HG03196 (cell line): ENCODE measurements at regions not wholly inside any gene's neighbourhood (a gene's known extent, or its start where the extent isn't known, plus 50 kb on each side); places are given as distances from the start of the nearest gene placed in this dataset.

ENCODE experiments used
- ATAC-seq: cut with Tn5 transposase; IDR thresholded peaks from one replicate; pipeline ENCODE4 v1.9.1; 2021; ENCODE audit not compliant: unreplicated experiment

DNA sequence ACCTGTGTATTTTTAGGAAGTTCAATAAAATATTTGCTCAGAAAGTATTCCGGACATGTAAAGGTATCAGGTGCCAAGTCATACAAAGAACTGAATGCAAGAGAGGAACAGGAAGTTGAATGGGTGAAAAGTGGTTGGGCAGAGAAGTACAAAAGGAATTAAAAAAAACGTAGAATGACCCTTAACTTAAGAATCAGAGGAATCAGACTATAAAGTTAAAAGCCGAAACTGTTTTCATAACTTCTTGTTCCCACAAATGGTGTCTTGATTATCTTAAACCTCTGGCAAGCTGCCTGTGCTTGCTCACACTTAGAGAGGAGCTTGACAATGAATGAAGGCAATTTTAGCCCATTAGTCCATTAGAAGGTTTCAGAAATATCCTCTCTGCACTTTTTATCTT, 81.6 kb upstream of the HHIP start:
- no peak for ATAC-seq

DNA sequence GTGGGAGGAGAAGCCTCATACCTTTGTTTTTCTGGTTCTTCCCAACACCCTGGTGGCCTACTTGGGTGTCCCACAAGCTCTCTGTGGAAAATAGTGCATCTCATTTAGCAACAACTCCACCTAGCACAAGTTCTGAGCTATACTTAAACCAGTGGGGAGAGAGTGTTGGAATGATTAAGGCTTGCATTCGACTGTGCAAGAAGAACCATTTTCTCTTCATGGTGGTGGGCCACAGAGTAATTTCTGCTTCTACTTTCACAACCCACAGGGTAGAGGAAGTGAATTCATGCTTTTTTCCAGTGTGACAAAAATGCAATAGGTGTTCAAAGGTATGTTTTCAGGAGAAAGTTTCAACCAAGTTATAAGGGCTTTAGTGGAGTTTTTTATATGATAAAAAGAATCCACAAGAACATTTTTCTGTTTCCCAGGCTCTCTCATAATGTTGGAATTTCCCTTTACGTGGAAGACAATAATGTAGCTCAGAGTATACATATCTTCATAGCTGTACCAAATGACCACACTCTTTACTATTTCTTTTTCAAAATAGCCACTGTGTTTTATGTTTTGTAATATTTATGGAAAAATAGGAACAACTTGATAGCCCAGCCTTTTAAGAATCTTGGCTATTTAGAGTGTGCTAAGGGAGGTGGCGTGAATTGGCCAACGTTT, 80.3 kb upstream of the HHIP start:
- ATAC-seq = no peak

DNA sequence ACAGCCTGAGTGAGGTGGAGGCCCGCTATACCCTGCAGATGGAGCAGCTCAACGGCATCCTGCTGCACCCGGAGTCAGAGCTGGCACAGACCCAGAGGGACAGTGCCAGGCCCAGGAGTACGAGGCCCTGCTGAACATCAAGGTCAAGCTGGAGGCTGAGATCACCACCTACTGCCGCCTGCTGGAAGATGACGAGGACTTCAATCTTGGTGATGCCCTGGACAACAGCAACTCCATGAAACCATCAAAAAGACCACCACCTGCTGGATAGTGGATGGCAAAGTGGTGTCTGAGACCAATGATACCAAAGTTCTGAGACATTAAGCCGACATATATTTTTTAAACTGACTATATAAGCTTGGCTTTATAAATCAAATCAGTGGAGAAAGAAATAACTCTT, 73.3 kb upstream of the HHIP start:
- ATAC-seq = no peak

DNA sequence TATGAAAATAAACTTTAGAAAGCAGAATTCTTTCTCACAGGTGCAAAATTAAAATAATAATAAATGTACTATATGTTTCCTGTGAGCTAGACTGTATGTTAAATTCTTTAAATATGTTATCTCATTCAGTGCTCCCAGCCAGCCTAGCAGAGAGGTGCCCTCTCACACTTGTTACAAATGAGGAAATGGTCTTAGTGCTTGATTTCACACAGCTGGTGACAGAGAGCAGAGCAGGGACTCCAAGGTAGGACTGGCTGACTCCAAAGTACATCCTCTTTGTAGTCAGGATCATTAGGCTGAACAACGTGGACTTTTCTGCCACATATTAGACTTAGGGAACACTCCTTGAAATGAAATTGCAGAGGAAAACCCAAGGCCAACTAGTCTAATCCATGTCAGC, 72.0 kb upstream of the HHIP start:
- peak; percentile 70 for ATAC-seq

DNA sequence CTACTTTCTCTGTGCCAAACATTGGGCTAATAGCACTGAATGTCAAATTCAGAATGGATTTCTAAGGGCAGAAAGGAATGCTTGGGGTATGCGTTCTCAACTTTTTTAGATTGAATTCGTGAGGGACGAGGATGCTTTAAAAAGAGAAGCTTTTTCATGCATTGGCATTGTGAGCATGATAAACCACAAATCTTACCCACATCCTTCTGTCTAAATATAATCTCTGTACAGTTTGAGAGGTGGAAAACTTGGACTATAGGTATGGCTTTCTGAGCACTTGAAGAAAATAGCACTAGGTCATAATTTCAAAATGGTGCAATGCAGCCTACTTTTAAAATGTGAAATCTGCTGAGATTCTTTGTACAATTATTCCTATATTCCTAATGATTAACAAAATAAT, 71.4 kb upstream of the HHIP start:
- no peak for ATAC-seq

DNA sequence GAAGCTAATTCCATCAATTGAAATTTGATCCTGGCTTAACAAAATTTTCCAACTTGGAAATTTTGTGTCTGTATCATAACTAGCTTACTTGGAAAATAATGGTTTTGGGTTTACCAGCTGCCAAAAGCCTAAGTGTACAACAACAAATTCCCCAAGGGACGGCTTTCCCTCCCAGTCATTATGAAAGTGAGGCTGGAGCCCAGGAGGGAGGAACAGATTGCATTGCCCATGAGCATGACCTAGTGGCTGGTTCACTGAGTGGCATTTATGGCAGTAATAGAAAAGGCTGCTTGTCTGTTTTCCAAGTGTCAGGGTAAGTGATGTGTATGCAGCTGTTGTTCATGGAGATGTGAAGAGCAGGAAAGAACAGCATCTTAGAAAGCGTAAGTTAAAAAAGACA, 70.8 kb upstream of the HHIP start:
- ATAC-seq = peak; percentile 55

DNA sequence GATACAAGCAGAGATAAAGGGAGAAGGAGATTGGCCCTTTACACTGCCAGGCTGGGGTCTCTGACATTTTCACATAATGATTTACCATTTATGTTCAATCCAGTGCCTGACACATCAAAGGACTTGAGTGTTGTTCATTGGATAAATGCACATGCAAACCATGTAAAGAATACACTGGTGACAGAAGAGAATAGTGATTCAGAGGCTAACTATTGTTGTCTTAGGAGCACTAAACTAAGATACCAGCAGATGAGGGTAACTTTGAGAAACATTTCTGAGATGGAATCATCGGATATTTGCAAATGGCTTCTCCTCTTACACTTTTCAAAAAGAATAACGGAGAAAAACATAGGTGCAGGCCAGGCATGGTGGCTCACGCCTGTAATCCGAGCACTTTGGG, 67.3 kb upstream of the HHIP start:
- no peak for ATAC-seq

DNA sequence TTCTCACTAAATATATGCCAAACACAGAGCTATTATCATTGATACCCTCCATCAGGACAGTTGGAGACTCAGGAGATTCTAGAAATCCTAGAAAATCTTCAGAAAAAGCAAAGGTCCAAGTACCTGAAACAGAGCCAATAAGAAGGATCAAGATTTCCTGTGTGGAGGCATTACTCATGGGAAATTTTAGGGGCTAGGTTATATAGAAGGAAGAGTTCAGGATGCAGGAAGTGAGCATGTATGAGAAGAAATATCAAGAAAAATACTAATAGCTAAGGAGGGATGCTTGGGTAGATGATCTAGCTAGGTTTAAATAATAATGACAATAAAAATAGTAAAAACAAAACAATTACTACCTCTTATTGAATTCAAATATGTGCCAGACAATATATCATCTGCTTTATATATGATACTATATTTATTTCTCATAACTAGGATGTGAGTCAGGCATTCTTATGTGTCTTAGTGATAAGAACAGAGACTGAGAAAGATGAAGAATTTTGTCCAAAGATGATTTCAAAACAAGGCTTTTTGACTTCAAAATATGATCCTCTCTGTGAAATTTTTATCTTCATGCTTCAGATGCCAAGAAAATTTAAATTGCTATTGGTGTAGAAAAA, 66.4 kb upstream of the HHIP start:
- ATAC-seq = no peak

DNA sequence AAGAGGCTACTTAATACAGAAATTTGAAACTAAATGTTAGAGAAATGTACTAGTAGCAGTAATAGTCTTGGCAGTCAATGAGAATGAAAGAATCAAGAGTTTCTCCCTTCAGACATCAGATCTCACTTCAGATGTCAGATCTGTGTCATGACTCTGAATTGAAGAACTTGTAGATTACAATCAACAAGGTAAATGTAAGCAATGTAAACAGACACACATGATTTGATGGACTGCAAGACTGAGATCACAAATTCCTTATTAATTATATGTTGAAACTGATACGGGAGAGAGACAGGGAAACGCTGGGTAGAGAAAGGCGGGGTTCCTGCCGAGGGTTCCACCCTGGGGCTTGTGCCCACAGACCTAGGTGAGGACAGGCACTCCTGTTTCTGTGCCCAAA, 65.5 kb upstream of the HHIP start:
- no peak for ATAC-seq

DNA sequence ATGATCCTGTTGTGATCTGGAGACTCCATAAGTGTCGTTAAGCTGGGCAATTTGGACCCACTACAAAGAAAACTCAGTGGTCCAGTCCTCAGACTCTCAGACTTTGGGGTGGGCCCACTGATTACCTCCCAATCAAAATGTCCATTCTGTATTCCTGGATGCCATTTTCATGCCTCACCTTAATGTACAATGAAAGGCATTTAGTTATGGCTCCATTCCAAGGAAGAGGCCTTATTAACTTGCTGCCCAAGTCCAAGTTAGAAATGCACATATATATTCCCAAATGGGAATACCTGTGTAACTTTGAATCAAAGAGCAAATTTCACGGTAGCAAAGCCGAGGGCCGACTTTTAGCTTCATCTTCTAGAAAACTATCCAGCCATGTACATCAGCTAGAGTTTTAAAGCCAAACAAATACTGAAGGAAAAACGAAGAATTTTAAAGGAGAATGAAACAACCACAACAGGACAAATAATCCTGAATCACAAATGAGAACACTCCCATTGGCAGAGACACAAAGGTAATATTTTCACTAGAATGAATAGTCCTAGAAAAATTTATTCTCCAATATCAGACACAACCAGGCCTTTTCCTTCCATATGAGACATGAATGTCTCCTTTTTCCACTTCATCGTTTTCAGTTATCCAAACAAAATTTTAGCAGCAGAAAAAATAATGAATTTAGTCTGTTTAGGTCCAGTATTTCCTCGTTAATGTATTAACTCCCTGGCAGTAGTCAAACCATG, 63.7 kb upstream of the HHIP start:
- ATAC-seq = no peak

DNA sequence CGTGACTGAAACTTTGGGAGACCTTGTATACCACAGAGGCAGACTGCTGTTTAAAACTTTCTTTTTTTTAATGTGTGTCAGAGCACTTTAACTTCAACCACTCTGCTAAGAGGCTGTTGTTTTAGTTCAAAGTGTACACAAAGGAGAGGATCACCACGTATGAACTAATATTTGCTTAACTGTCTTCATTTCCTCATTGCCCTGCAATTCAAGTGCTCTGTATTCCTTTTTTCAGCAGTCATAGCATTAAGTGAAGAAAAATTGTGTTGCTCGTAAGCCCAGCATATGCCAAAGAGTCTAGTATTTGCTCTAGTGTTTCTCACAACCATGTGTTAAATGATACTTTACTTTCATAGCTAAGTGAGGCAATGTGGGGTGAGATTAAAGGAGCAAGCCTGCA, 63.0 kb upstream of the HHIP start:
- no peak for ATAC-seq

DNA sequence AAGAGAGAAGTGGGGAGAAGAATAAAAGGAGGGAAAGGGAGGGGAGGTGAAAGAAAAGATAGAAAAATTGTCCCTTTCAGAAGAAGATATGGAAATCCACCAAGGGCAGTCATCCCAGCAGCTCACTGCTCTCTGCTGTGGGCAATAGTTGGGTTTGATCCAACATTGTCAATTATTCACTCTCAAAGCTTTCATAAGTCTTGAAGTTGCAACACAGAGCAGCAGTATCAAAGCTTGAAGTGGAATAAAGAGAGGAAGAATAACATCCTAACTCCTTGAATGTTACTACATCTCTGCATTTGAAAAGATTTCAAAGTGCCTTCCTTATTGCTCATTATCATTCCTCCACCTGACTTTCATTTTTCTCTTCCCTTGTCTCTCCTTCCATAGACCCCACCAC, 62.3 kb upstream of the HHIP start:
- ATAC-seq = no peak

DNA sequence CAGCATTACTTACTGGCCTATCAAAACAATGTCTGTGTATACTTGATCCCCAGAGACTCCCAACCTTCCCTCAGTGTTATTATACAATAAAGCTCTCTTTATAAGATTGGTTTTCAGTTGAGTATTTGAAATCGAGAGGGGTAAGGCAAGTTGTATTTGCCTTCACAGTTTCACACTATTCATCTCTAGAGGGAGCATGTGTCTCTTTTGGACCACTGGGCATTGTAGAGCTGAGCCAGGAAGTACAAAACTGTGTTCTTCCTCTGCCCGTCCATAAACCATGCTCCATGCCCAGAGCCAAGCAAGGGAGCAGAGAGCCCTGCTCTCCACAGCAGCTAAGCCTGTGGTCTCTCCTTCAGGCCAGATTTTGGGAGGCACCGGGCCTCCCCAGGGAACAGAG, 61.5 kb upstream of the HHIP start:
- no peak for ATAC-seq

DNA sequence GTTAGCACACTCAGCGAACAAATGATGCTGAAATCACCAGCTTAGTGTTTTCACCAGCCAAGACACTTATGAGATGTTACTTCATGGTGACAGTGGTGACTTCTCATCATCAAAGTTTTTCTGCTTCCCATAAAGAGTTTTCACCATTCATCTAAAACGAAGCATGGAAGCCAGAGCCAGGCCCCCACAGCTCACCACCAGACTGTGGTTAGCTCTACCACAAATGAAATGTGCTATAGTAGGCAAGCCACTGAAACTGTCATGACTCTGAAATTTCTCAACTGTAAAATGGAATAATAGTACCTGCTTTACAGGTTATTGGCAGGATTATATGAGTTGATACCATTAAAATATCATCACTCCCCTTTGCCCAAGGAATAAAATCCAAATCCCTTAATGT, 56.4 kb upstream of the HHIP start:
- no peak for ATAC-seq

DNA sequence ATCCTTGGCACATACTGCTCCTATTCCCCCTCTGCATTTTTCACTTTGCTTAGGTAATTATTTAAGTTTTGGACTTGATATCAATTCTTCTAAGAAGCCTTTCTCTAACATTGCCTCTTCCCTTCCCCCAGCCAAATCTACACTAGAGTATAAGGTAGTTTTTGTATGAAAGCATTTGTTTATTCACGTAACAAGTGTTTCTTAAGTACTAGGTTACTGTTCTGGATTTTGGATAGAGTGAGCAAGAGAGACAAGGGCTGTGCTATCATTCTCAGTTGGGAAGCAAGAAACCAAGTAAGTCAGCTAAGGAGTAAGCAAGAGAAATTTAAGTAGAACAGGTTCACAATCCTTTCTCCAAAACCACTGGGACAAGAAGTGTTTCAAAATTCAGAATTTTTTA, 55.9 kb upstream of the HHIP start:
- no peak for ATAC-seq

DNA sequence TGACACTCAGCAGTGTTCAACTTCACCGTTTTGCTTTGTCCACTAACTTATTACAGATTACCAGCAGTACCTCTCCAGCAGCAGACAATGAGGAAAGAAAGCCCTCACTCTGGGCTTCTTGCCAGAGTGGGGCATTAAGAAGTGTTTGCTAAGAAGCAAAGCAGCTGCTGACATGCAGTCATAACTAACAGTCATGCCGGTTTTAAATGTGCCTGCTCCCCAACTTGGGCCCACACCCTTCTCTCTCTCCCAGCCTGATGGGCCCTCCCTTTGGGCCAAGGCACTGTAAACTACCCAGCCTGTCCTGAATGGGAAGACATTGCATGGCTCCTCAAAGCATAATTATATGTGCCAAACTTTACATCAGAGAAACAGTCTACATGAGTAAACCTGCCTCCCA, 54.6 kb upstream of the HHIP start:
- no peak for ATAC-seq

DNA sequence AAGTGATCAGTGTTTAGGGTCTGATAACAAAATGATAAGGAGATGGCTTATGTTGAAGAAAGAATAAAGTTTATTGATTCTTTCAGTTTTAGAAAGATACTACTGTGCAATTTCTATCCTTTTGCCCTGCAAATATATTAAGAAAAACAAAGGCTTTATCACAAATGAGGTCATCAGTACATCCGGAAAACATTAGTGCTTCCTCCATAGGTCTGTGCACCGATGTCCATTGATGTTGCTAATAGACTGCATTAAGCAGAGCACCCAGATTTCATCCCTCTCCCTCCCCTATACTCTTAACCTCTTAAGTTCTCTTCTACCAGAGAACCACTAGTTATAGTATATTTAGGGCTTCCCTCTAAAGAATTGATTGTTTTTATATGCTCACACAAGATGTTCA, 53.7 kb upstream of the HHIP start:
- ATAC-seq = no peak

DNA sequence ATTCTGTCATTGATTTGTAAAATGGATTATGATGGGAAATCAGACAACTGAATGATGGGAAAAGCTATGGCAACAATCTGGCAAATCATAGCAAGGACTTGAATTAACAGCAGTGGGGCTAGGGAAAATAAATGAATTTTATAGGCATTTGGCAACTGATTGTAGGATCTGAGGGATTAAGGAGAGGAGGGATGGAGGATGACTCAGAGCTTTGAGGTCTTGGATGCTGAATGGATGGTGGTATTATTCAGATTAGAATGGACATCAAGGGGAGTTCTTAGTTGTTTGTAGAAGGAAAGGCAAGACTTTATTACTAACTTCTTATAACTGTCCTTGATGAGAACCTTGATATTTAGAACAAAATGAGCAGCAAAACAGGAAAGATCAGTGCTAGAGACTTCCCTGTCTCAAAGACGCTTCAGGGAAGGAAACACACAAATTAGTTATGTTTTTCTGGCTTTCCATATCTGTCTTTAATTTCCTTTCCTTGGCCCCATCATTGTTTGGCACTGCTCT, 51.4 kb upstream of the HHIP start:
- ATAC-seq = no peak

DNA sequence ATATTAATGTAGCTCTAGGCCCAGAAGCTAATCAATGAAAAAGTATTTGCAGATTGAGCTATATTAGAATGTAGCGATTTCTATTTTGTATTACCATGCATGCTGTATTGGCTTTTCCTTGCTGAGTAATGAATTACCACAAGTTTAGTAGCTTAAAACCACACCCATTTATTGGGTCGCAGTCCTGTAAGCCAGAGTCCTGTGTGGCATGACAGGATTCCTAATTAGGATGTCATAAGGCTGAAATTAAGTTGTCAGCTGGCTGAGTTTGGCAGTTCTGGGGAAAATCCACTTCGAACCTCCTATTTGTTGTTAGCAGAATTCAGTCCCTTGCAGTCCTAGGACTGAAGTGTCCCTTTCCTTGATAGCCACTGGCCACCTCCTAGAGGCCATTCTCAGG, 50.3 kb upstream of the HHIP start:
- ATAC-seq = no peak
